A673 (cell line): ENCODE measurements at regions not wholly inside any gene's neighbourhood (a gene's known extent, or its start where the extent isn't known, plus 50 kb on each side); places are given as distances from the start of the nearest gene placed in this dataset.

ENCODE experiments used
- CTCF ChIP-seq: fragments of 300-800, 200-600 bp; sonication (generic); conservative IDR thresholded peaks from 2 replicates; pipeline ENCODE4 v1.5.1; 2017; ENCODE audit warnings: low read depth, mild to moderate bottlenecking, antibody characterized with exemption, low read length, moderate library complexity, mixed read lengths
- EZH2 ChIP-seq: fragments of 200-600 bp; sonication (generic); IDR thresholded peaks from 2 replicates; pipeline ENCODE4 v1.6.1; 2017; ENCODE audit warnings: borderline replicate concordance, low read depth, mild to moderate bottlenecking, mixed read lengths, antibody characterized with exemption, low read length; ENCODE audit not compliant: poor library complexity, severe bottlenecking

- no peak for TF ChIP-seq CTCF
- TF ChIP-seq EZH2, result no peak
Measured at GRCh38 chr1:70671006-70671405, 259.9 kb downstream of the CTH start.
